H1 (cell line): ENCODE measurements at regions not wholly inside any gene's neighbourhood (a gene's known extent, or its start where the extent isn't known, plus 50 kb on each side); places are given as distances from the start of the nearest gene placed in this dataset.

ENCODE experiments used
- CTCF ChIA-PET: fragments of 300-600 bp; sonication (Branson Sonifier 250); formaldehyde crosslinking; loops from one replicate; lab custom pipeline; 2021; ENCODE audit not compliant: partially characterized antibody; lab: Charles Lee
- POLR2A ChIA-PET: fragments of 300-600 bp; sonication (Branson Sonifier 250); formaldehyde crosslinking; loops from one replicate; lab custom pipeline; 2021; ENCODE audit warnings: inconsistent platforms; ENCODE audit not compliant: partially characterized antibody; lab: Charles Lee
- DNase-seq, 2 experiments: peaks; one replicate each; pipeline versions ENCODE4 v3.0.0 to v3.0.0-alpha.2; 2010 to 2022; ENCODE audit warnings: low spot score in 2 of 2, low read depth in 1 of 2, mixed read lengths in 1 of 2
- FAIRE-seq: peaks from 2 replicates; lab custom pipeline; 2011; peaks lifted over from hg19 to GRCh38; lab: Jason Lieb, UNC
- H2AFZ ChIP-seq: 2 replicates; pipeline ENCODE4 v1.8.1; 2012; ENCODE audit warnings: low read length, inconsistent platforms
- H2AK5ac ChIP-seq: 2 replicates; pipeline ENCODE4 v1.6.1; 2013; ENCODE audit warnings: low read depth, low read length
- H2BK120ac ChIP-seq: replicated peaks from 2 replicates; pipeline ENCODE3; 2013; ENCODE audit warnings: low read depth, low read length, inconsistent platforms
- H2BK12ac ChIP-seq: 2 replicates; pipeline ENCODE4 v1.6.1; 2013; ENCODE audit warnings: low read depth, low read length
- H2BK15ac ChIP-seq: 2 replicates; pipeline ENCODE4 v1.6.1; 2013; ENCODE audit warnings: low read length
- H2BK20ac ChIP-seq: 2 replicates; pipeline ENCODE4 v1.6.1; 2013; ENCODE audit warnings: low read length
- H2BK5ac ChIP-seq: 2 replicates; pipeline ENCODE4 v1.6.1; 2013; ENCODE audit warnings: low read depth, low read length
- H3K14ac ChIP-seq: 2 replicates; pipeline ENCODE4 v1.6.1; 2013; ENCODE audit warnings: inconsistent platforms; ENCODE audit not compliant: insufficient read length
- H3K18ac ChIP-seq: 2 replicates; pipeline ENCODE4 v1.6.1; 2013; ENCODE audit warnings: low read length; ENCODE audit errors: extremely low read depth
- H3K23ac ChIP-seq: 2 replicates; pipeline ENCODE4 v1.6.1; 2013; ENCODE audit warnings: inconsistent platforms; ENCODE audit not compliant: insufficient read length
- H3K23me2 ChIP-seq: 2 replicates; pipeline ENCODE4 v1.6.1; 2013; ENCODE audit warnings: low read depth, low read length
- H3K27ac ChIP-seq: 2 replicates; pipeline ENCODE4 v1.6.1; 2011; ENCODE audit warnings: low read depth, low read length, inconsistent platforms
- H3K27me3 ChIP-seq, 4 experiments: replicated peaks in 1 of 4; 1 replicate in 1 of 4; 2 replicates in 3 of 4; pipeline versions ENCODE4 v1.6.1 to v1.8.1; 2011 to 2013; ENCODE audit warnings: low read length in 3 of 4, mild to moderate bottlenecking in 3 of 4, inconsistent platforms in 2 of 4, mixed read lengths in 2 of 4, moderate library complexity in 1 of 4; ENCODE audit not compliant: control insufficient read depth in 3 of 4, insufficient read depth in 3 of 4; ENCODE audit errors: extremely low read depth in 1 of 4
- H3K36me3 ChIP-seq, 4 experiments: 2 replicates each; pipeline versions ENCODE4 v1.6.1 to v1.8.1; 2011 to 2013; ENCODE audit warnings: mild to moderate bottlenecking in 4 of 4, low read length in 3 of 4, moderate library complexity in 2 of 4, control low read depth in 1 of 4, inconsistent platforms in 1 of 4; ENCODE audit not compliant: insufficient read depth in 4 of 4, control insufficient read depth in 2 of 4
- H3K4ac ChIP-seq: replicated peaks from 2 replicates; pipeline ENCODE3; 2013; ENCODE audit warnings: low read length, low read depth, mixed read lengths, inconsistent platforms; ENCODE audit not compliant: insufficient read length
- H3K4me1 ChIP-seq, 4 experiments: replicated peaks in 1 of 4; 1 replicate in 1 of 4; 2 replicates in 3 of 4; pipeline versions ENCODE4 v1.6.1 to v1.8.1; 2011 to 2013; ENCODE audit warnings: low read length in 3 of 4, inconsistent platforms in 2 of 4, mixed read lengths in 1 of 4; ENCODE audit not compliant: insufficient read depth in 4 of 4, control insufficient read depth in 3 of 4
- H3K4me2 ChIP-seq, 2 experiments: 2 replicates each; pipeline versions ENCODE4 v1.6.1 to v1.8.1; 2011 to 2013; ENCODE audit warnings: low read depth in 2 of 2, low read length in 2 of 2, control low read depth in 1 of 2, inconsistent platforms in 1 of 2, mild to moderate bottlenecking in 1 of 2; ENCODE audit not compliant: insufficient read depth in 1 of 2
- H3K4me3 ChIP-seq, 4 experiments: fragments of 200-600, 300-600 bp in 1 of 4; sonication (generic), shearing (Covaris generic), sonication (Bioruptor Twin) in 1 of 4; 2 replicates each; pipeline versions ENCODE4 v1.5.1 to v1.8.1; 2011 to 2016; ENCODE audit warnings: low read length in 4 of 4, low read depth in 3 of 4, control low read depth in 2 of 4, inconsistent platforms in 2 of 4, mild to moderate bottlenecking in 2 of 4, mixed read lengths in 1 of 4, moderate library complexity in 1 of 4; ENCODE audit not compliant: insufficient read depth in 2 of 4; ENCODE audit errors: extremely low read depth in 1 of 4
- H3K56ac ChIP-seq: replicated peaks from 2 replicates; pipeline ENCODE3; 2013; ENCODE audit warnings: low read depth, mild to moderate bottlenecking, mixed read lengths, low read length, inconsistent platforms; ENCODE audit not compliant: insufficient read length
- H3K79me1 ChIP-seq: 2 replicates; pipeline ENCODE4 v1.6.1; 2013; ENCODE audit warnings: low read depth, low read length, control low read depth
- H3K79me2 ChIP-seq, 2 experiments: 2 replicates each; pipeline versions ENCODE4 v1.6.1 to v1.8.1; 2012 to 2013; ENCODE audit warnings: low read length in 2 of 2, mild to moderate bottlenecking in 2 of 2, inconsistent platforms in 1 of 2; ENCODE audit not compliant: insufficient read depth in 2 of 2, control insufficient read depth in 1 of 2
- H3K9ac ChIP-seq, 4 experiments: replicated peaks in 1 of 4; 1 replicate in 1 of 4; 2 replicates in 3 of 4; pipeline versions ENCODE4 v1.6.1 to v1.8.1; 2011 to 2013; ENCODE audit warnings: low read depth in 3 of 4, low read length in 3 of 4, control low read depth in 2 of 4, mild to moderate bottlenecking in 2 of 4, moderate library complexity in 2 of 4, inconsistent platforms in 1 of 4; ENCODE audit errors: extremely low read depth in 1 of 4
- H3K9me3 ChIP-seq, 2 experiments: 2 replicates each; pipeline versions ENCODE4 v1.6.1 to v1.8.1; 2012 to 2013; ENCODE audit warnings: mild to moderate bottlenecking in 2 of 2, moderate library complexity in 2 of 2, control low read depth in 1 of 2, inconsistent platforms in 1 of 2, low read depth in 1 of 2, low read length in 1 of 2, mixed read lengths in 1 of 2; ENCODE audit not compliant: insufficient read depth in 2 of 2
- H4K20me1 ChIP-seq, 2 experiments: replicated peaks in 1 of 2; 2 replicates each; pipeline versions ENCODE3 to v1.8.1; 2011 to 2013; ENCODE audit warnings: inconsistent platforms in 2 of 2, low read length in 2 of 2, mild to moderate bottlenecking in 1 of 2; ENCODE audit not compliant: insufficient read depth in 2 of 2, control insufficient read depth in 1 of 2
- H4K5ac ChIP-seq: 2 replicates; pipeline ENCODE4 v1.6.1; 2013; ENCODE audit warnings: low read length, low read depth, mixed read lengths, inconsistent platforms; ENCODE audit not compliant: insufficient read length
- H4K8ac ChIP-seq: 2 replicates; pipeline ENCODE4 v1.8.0; 2013; ENCODE audit warnings: mild to moderate bottlenecking, moderate library complexity, low read length, inconsistent platforms; ENCODE audit not compliant: insufficient read depth; ENCODE audit errors: extremely low read depth
- H4K91ac ChIP-seq: replicated peaks from 2 replicates; pipeline ENCODE3; 2013; ENCODE audit warnings: low read length, mixed read lengths, inconsistent platforms; ENCODE audit not compliant: insufficient read length
- CBX5 ChIP-seq: fragments of 300-800, 300-1000 bp; sonication (generic); IDR thresholded peaks from 2 replicates; pipeline ENCODE4 v1.7.1; 2016; ENCODE audit warnings: antibody characterized with exemption, low read length, low read depth
- CEBPB ChIP-seq: IDR thresholded peaks from 2 replicates; pipeline ENCODE4 v1.6.1; 2012; ENCODE audit warnings: low read depth, low read length
- CHD1 ChIP-seq: IDR thresholded peaks from 2 replicates; pipeline ENCODE4 v1.6.1; 2012; ENCODE audit warnings: low read depth, low read length, improper control_type of control experiment
- E2F6 ChIP-seq: IDR thresholded peaks from 2 replicates; pipeline ENCODE4 v1.6.1; 2012; ENCODE audit warnings: inconsistent platforms
- EZH2 ChIP-seq: fragments of 200-600 bp; sonication (generic); IDR thresholded peaks from 2 replicates; pipeline ENCODE4 v1.7.1; 2012; ENCODE audit warnings: low read depth, mild to moderate bottlenecking, moderate library complexity, low read length, inconsistent platforms; ENCODE audit not compliant: severe bottlenecking
- GTF2F1 ChIP-seq: IDR thresholded peaks from 2 replicates; pipeline ENCODE4 v1.6.1; 2012; ENCODE audit warnings: low read depth, low read length, improper control_type of control experiment, borderline replicate concordance
- KDM1A ChIP-seq: fragments of 200-600, 300-600 bp; sonication (generic); IDR thresholded peaks from 2 replicates; pipeline ENCODE4 v1.7.1; 2016; ENCODE audit warnings: mild to moderate bottlenecking, low read length, borderline replicate concordance
- MAFK ChIP-seq: IDR thresholded peaks from 2 replicates; pipeline ENCODE4 v1.6.1; 2012; ENCODE audit warnings: low read depth, mild to moderate bottlenecking, improper control_type of control experiment, low read length
- NRF1 ChIP-seq: IDR thresholded peaks from 2 replicates; pipeline ENCODE4 v1.6.1; 2011; ENCODE audit warnings: mild to moderate bottlenecking, low read depth, low read length, improper control_type of control experiment
- RNF2 ChIP-seq: fragments of 200-900, 300-1000 bp; sonication (generic); IDR thresholded peaks from 2 replicates; pipeline ENCODE4 v1.7.1; 2016; ENCODE audit warnings: borderline replicate concordance, low read depth, mild to moderate bottlenecking, antibody characterized with exemption, low read length; ENCODE audit not compliant: poor library complexity, severe bottlenecking; ENCODE audit errors: missing control alignments
- SIRT6 ChIP-seq: IDR thresholded peaks from one replicate; pipeline ENCODE4 v1.7.1; 2012; ENCODE audit warnings: low read length, inconsistent platforms
- SUZ12 ChIP-seq: fragments of 200-600 bp; sonication (generic); IDR thresholded peaks from 2 replicates; pipeline ENCODE4 v1.6.1; 2012; ENCODE audit warnings: mild to moderate bottlenecking, inconsistent platforms, low read length, moderate library complexity, mixed read lengths
- TAF7 ChIP-seq: optimal IDR thresholded peaks from 2 replicates; pipeline ENCODE3; 2011; ENCODE audit warnings: low read depth, mild to moderate bottlenecking, inconsistent platforms, low read length, moderate library complexity, borderline replicate concordance
- ZNF274 ChIP-seq: IDR thresholded peaks from 2 replicates; pipeline ENCODE4 v1.7.0; 2012; ENCODE audit warnings: low read length, borderline replicate concordance; ENCODE audit errors: extremely low read depth

GRCh38 chr2:160612266-160612856 lies 118.8 kb upstream of the RBMS1 start:
- H3K56ac ChIP-seq: no peak overlapping the region
- H4K8ac ChIP-seq: no peak overlapping the region
- H3K23ac ChIP-seq: no peak overlapping the region
- no peaks in the 10 kb centered on the region for H3K23me2 ChIP-seq
- ChIA-PET CTCF (interaction anchor here (1.4 kb wide), 1 partner anchor 288 kb away, joined by 6 read pairs; no protein-coding TSS in a partner anchor), POLR2A (no interaction called here)
- no peak overlapping the region for H2BK20ac ChIP-seq
- no peak overlapping the region for H3K4me3 ChIP-seq
- H2AK5ac ChIP-seq: no peak overlapping the region
- no peak overlapping the region for H3K4me2 ChIP-seq
- no peak overlapping the region for H2BK120ac ChIP-seq
- H2AFZ ChIP-seq: no peak overlapping the region
- no peaks in the 10 kb centered on the region for H3K9me3 ChIP-seq
- FAIRE-seq (no peak), DNase-seq (no peak)
- no peak overlapping the region for H3K18ac ChIP-seq
- H3K4me1 ChIP-seq: peaks cover 0 to 3% (median 0%) of the 10 kb centered on the region in 4 experiments; a peak in 1 of 7 replicates
- no peaks in the 10 kb centered on the region for H3K79me1 ChIP-seq
- no peak overlapping the region for H2BK12ac ChIP-seq
- no peak overlapping the region for H4K91ac ChIP-seq
- H3K9ac ChIP-seq: no peak overlapping the region
- no peaks in the 10 kb centered on the region for H3K79me2 ChIP-seq
- no peak overlapping the region for H2BK5ac ChIP-seq
- no peak overlapping the region for H3K27ac ChIP-seq
- no peak overlapping the region for H3K4ac ChIP-seq
- H3K14ac ChIP-seq: no peak overlapping the region
- H4K20me1 ChIP-seq: no peaks in the 10 kb centered on the region
- H2BK15ac ChIP-seq: no peak overlapping the region
- no peaks in the 10 kb centered on the region for H3K27me3 ChIP-seq
- H4K5ac ChIP-seq: no peak overlapping the region
- H3K36me3 ChIP-seq: no peaks in the 10 kb centered on the region
- TF ChIP-seq CBX5 (no peak), TAF7 (no peak), MAFK (no peak), RNF2 (no peak), GTF2F1 (no peak), SUZ12 (no peak), E2F6 (no peak), CEBPB (no peak), ZNF274 (no peak), KDM1A (no peak), EZH2 (no peak), CHD1 (no peak), SIRT6 (no peak), NRF1 (no peak)
